K562 (cell line): ENCODE measurements at regions not wholly inside any gene's neighbourhood (a gene's known extent, or its start where the extent isn't known, plus 50 kb on each side); places are given as distances from the start of the nearest gene placed in this dataset.

Source experiments
- ATAC-seq: fragments of 200-7000 bp; cut with Tn5 transposase; 3 replicates; pipeline ENCODE4 v1.9.1; 2020; ENCODE audit warnings: moderate library complexity
- BruUV-seq: library from RNA; stranded (reverse); fragments of 400-500 nt; replicated peaks from 2 replicates; lab custom pipeline; 2021; lab: Mats Ljungman, UMichigan
- CTCF ChIA-PET: fragments of 300-600 bp; formaldehyde crosslinking; extraction: SDS; loops from one replicate; lab custom pipeline; 2021; ENCODE audit warnings: low intra/inter-chr PET ratio; lab: Yijun Ruan, JAX
- POLR2A ChIA-PET: fragments of 300-600, 350-650 bp; sonication (Branson Sonifier 250); formaldehyde crosslinking; extraction: SDS; loops from one replicate; lab custom pipeline; 2021; ENCODE audit warnings: antibody characterized with exemption, inconsistent platforms; lab: Yijun Ruan, JAX
- DNase-seq, 4 experiments: peaks; one replicate each; pipeline versions ENCODE4 v3.0.0 to v3.0.0-alpha.2; 2011 to 2018; ENCODE audit warnings: low spot score in 3 of 4, mixed read lengths in 3 of 4; ENCODE audit errors: extremely low read depth in 1 of 4
- FAIRE-seq: peaks from 2 replicates; lab custom pipeline; 2011; peaks lifted over from hg19 to GRCh38; lab: Jason Lieb, UNC
- H2AFZ ChIP-seq: 2 replicates; pipeline ENCODE4 v1.6.0; 2011; ENCODE audit warnings: low read depth, low read length, control low read depth, inconsistent platforms
- H3K27ac ChIP-seq: fragments of 200-600 bp; 3 replicates; pipeline ENCODE4 v1.8.0; 2011; ENCODE audit warnings: low read depth, mild to moderate bottlenecking, control low read depth, inconsistent platforms, low read length, moderate library complexity, mixed read lengths; ENCODE audit errors: extremely low read depth
- H3K27me3 ChIP-seq, 2 experiments: fragments of 300-600 bp in 1 of 2; 2 replicates in 1 of 2; 3 replicates in 1 of 2; pipeline versions ENCODE4 v1.6.0 to v1.8.0; 2011; ENCODE audit warnings: inconsistent platforms in 2 of 2, low read length in 2 of 2, mild to moderate bottlenecking in 1 of 2, mixed read lengths in 1 of 2, moderate library complexity in 1 of 2; ENCODE audit not compliant: control insufficient read depth in 2 of 2, insufficient read depth in 2 of 2
- H3K36me3 ChIP-seq: fragments of 300-600 bp; 3 replicates; pipeline ENCODE4 v1.8.0; 2011; ENCODE audit warnings: mild to moderate bottlenecking, low read length, inconsistent platforms; ENCODE audit not compliant: control insufficient read depth, insufficient read depth
- H3K4me1 ChIP-seq, 2 experiments: fragments of 200-600 bp in 1 of 2; replicated peaks in 1 of 2; 2 replicates in 1 of 2; 3 replicates in 1 of 2; pipeline versions ENCODE4 v1.5.1 to v1.8.0; 2011; ENCODE audit warnings: inconsistent platforms in 2 of 2, low read length in 2 of 2, mild to moderate bottlenecking in 1 of 2, mixed read lengths in 1 of 2, moderate library complexity in 1 of 2; ENCODE audit not compliant: control insufficient read depth in 2 of 2, insufficient read depth in 2 of 2
- H3K4me2 ChIP-seq: 2 replicates; pipeline ENCODE4 v1.6.1; 2011; ENCODE audit warnings: low read length, control low read depth, inconsistent platforms, mixed read lengths; ENCODE audit not compliant: insufficient read depth
- H3K4me3 ChIP-seq: fragments of 200-600 bp; sonication (generic), shearing (Covaris generic); 2 replicates; pipeline ENCODE4 v1.5.1; 2016; ENCODE audit warnings: control low read depth, inconsistent platforms
- H3K79me2 ChIP-seq: fragments of 200-600 bp; 3 replicates; pipeline ENCODE4 v1.8.0; 2011; ENCODE audit warnings: low read length, inconsistent platforms; ENCODE audit not compliant: control insufficient read depth, insufficient read depth
- H3K9ac ChIP-seq, 2 experiments: 2 replicates each; pipeline versions ENCODE4 v1.6.0 to v1.6.1; 2011; ENCODE audit warnings: low read depth in 2 of 2, low read length in 2 of 2, control low read depth in 1 of 2, inconsistent platforms in 1 of 2, mild to moderate bottlenecking in 1 of 2, mixed read lengths in 1 of 2; ENCODE audit not compliant: insufficient read depth in 1 of 2
- H3K9me1 ChIP-seq: one replicate; pipeline ENCODE4 v1.6.0; 2011; ENCODE audit warnings: inconsistent platforms, mild to moderate bottlenecking, low read length, moderate library complexity; ENCODE audit not compliant: control insufficient read depth, insufficient read depth
- H3K9me3 ChIP-seq: replicated peaks from 2 replicates; pipeline ENCODE4 v1.5.1; 2011; ENCODE audit warnings: low read depth, low read length, inconsistent platforms; ENCODE audit not compliant: control insufficient read depth, insufficient read depth
- H4K20me1 ChIP-seq: replicated peaks from 2 replicates; pipeline ENCODE4 v1.6.1; 2011; ENCODE audit warnings: low read length, inconsistent platforms, mixed read lengths; ENCODE audit not compliant: control insufficient read depth, insufficient read depth
- ARHGAP35 ChIP-seq: fragments of 450-650 bp; IDR thresholded peaks from 2 replicates; pipeline ENCODE4 v1.6.1; 2018; ENCODE audit not compliant: partially characterized antibody
- HNRNPK ChIP-seq: fragments of 200-400 bp; formaldehyde crosslinking; IDR thresholded peaks from one replicate; pipeline ENCODE4 v1.6.1; 2018; ENCODE audit warnings: mild to moderate bottlenecking, low read depth, low read length; ENCODE audit not compliant: poor library complexity, severe bottlenecking
- JUN ChIP-seq, 2 experiments: sonication (generic) in 1 of 2; formaldehyde crosslinking in 1 of 2; IDR thresholded peaks; 2 replicates each; pipeline versions ENCODE4 v1.6.1 to v1.8.0; 2012 to 2022; ENCODE audit warnings: borderline replicate concordance in 2 of 2, mild to moderate bottlenecking in 2 of 2, improper control_type of control experiment in 1 of 2, low read depth in 1 of 2, low read length in 1 of 2, missing genetic modification reagents in 1 of 2
- KAT8 ChIP-seq: fragments of 450-650 bp; IDR thresholded peaks from 2 replicates; pipeline ENCODE4 v1.6.1; 2016; ENCODE audit warnings: low read depth, mild to moderate bottlenecking
- MBD2 ChIP-seq: sonication (generic); IDR thresholded peaks from 2 replicates; pipeline ENCODE4 v1.6.1; 2016; ENCODE audit warnings: low read depth, borderline replicate concordance
- PYGO2 ChIP-seq: fragments of 450-650 bp; IDR thresholded peaks from 2 replicates; pipeline ENCODE4 v1.6.1; 2016; ENCODE audit warnings: mild to moderate bottlenecking, missing genetic modification characterization, moderate library complexity, missing compliant biosample characterization
- SAFB ChIP-seq: fragments of 200-400 bp; formaldehyde crosslinking; IDR thresholded peaks from 2 replicates; pipeline ENCODE4 v1.6.1; 2017; ENCODE audit warnings: low read depth, low read length, borderline replicate concordance
- TRIM24 ChIP-seq, 2 experiments: fragments of 450-650 bp; IDR thresholded peaks; 2 replicates each; pipeline ENCODE4 v1.6.1; 2016
- ZNF347 ChIP-seq: fragments of 450-650 bp; formaldehyde crosslinking; IDR thresholded peaks from 2 replicates; pipeline ENCODE4 v1.4.0; 2020; ENCODE audit warnings: low read depth, mild to moderate bottlenecking, moderate library complexity
- WGBS: fragments of 100-300 bp; shearing (Covaris generic); methylation state at CpG from one replicate; pipeline ENCODE4 v1.1.6; 2016; ENCODE audit warnings: low coverage, mixed read lengths; ENCODE audit not compliant: insufficient coverage; ENCODE audit errors: missing lambda C conversion rate; 5-methylcytosine and 5-hydroxymethylcytosine counted together
- in situ Hi-C: fragments of 300-500 bp; cut with MboI; formaldehyde crosslinking; loops from 4 replicates; pipeline ENCODE4 v1.15.0; 2018; ENCODE audit warnings: inconsistent platforms, mixed read lengths
- intact Hi-C: fragments of 100-400 bp; cut with micrococcal nuclease; formaldehyde crosslinking; loops from 2 replicates; pipeline ENCODE4 v1.14.2; 2022
- TF ChIP-seq, protein P1 (sequence below): sonication (generic); formaldehyde crosslinking; IDR thresholded peaks from 2 replicates; pipeline ENCODE4 v1.4.0; 2020; ENCODE audit warnings: mild to moderate bottlenecking, missing genetic modification reagents
- TF ChIP-seq, protein P2 (sequence below): sonication (generic); formaldehyde crosslinking; IDR thresholded peaks from 2 replicates; pipeline ENCODE4 v1.8.0; 2022; ENCODE audit warnings: mild to moderate bottlenecking, missing genetic modification reagents

DNA sequence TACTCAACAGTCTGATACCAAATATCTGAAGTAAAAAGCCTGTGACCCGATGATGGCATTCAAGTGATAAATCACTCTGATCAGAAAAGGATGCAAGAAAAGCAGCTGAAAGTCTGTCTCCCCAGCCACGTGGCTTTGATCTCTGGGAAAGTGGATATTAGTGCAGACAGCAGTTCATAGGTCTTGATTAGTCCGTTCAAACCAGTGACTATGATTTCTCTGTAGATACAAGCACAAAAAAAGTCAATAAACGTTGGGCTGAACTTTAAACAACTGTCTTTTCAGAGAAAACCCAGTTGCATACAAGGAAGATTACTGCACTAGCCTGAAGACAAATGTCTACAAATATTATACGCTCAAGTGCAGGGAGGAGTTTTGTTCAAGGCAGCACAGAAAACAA is 107.7 kb upstream of the CDC42EP3 start:
- H2AFZ ChIP-seq = no peak overlapping the region
- peaks cover 0 to 4% of the 10 kb centered on the region in 2 experiments; a peak in 3 of 5 replicates for H3K27me3 ChIP-seq
- no peaks in the 10 kb centered on the region for H3K79me2 ChIP-seq
- no peak overlapping the region for H3K4me3 ChIP-seq
- BruUV-seq = no TSS peak
- H3K4me1 ChIP-seq = no peaks in the 10 kb centered on the region; a peak in 1 of 5 replicates
- H3K9ac ChIP-seq = no peak overlapping the region
- TF ChIP-seq PYGO2 (no peak), HNRNPK (no peak), MBD2 (no peak), JUN (IDR thresholded peaks at IDR 0.05; ENCODE audit: borderline replicate concordance, low read depth, low read length) (no peak), JUN (CRISPR knock-in tag; IDR thresholded peaks at IDR 0.05; ENCODE audit: borderline replicate concordance) (no peak), ZNF347 (CRISPR knock-in tag) (no peak), SAFB (no peak), KAT8 (no peak), TRIM24 (IDR thresholded peaks at IDR 0.05) (no peak), ARHGAP35 (no peak)
- TF ChIP-seq, protein P1, sequence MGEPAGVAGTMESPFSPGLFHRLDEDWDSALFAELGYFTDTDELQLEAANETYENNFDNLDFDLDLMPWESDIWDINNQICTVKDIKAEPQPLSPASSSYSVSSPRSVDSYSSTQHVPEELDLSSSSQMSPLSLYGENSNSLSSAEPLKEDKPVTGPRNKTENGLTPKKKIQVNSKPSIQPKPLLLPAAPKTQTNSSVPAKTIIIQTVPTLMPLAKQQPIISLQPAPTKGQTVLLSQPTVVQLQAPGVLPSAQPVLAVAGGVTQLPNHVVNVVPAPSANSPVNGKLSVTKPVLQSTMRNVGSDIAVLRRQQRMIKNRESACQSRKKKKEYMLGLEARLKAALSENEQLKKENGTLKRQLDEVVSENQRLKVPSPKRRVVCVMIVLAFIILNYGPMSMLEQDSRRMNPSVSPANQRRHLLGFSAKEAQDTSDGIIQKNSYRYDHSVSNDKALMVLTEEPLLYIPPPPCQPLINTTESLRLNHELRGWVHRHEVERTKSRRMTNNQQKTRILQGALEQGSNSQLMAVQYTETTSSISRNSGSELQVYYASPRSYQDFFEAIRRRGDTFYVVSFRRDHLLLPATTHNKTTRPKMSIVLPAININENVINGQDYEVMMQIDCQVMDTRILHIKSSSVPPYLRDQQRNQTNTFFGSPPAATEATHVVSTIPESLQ = no peak
- TF ChIP-seq, protein P2, sequence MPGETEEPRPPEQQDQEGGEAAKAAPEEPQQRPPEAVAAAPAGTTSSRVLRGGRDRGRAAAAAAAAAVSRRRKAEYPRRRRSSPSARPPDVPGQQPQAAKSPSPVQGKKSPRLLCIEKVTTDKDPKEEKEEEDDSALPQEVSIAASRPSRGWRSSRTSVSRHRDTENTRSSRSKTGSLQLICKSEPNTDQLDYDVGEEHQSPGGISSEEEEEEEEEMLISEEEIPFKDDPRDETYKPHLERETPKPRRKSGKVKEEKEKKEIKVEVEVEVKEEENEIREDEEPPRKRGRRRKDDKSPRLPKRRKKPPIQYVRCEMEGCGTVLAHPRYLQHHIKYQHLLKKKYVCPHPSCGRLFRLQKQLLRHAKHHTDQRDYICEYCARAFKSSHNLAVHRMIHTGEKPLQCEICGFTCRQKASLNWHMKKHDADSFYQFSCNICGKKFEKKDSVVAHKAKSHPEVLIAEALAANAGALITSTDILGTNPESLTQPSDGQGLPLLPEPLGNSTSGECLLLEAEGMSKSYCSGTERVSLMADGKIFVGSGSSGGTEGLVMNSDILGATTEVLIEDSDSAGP (CRISPR knock-in tag) = no peak
- TF ChIP-seq, all 486 proteins: peak for 0
- ATAC-seq (no peak), FAIRE-seq (no peak), DNase-seq (no peak)
- POLR2A ChIA-PET = no interaction called here
- no peaks in the 10 kb centered on the region for H3K36me3 ChIP-seq
- intact Hi-C loops (no loop called here), in situ Hi-C loops (no loop called here)
- no peak overlapping the region for H3K27ac ChIP-seq
- no peak overlapping the region for H3K4me2 ChIP-seq
- no peaks in the 10 kb centered on the region for H3K9me3 ChIP-seq
- H4K20me1 ChIP-seq = no peaks in the 10 kb centered on the region
- H3K9me1 ChIP-seq = no peaks in the 10 kb centered on the region
- CTCF ChIA-PET = no interaction called here
- WGBS = 7% methylated on average over 5 of the region's 5 CpGs
